Ishikawa (cell line): ENCODE measurements at regions not wholly inside any gene's neighbourhood (a gene's known extent, or its start where the extent isn't known, plus 50 kb on each side); places are given as distances from the start of the nearest gene placed in this dataset.

ENCODE experiments used
- CEBPB ChIP-seq: IDR thresholded peaks from 2 replicates; pipeline ENCODE4 v1.6.1; 2012
- CREB1 ChIP-seq: IDR thresholded peaks from 2 replicates; pipeline ENCODE4 v1.6.1; 2012; ENCODE audit warnings: low read depth
- EGR1 ChIP-seq: IDR thresholded peaks from 2 replicates; pipeline ENCODE4 v1.6.1; 2012
- EP300 ChIP-seq: IDR thresholded peaks from 2 replicates; pipeline ENCODE4 v1.6.1; 2012; ENCODE audit warnings: borderline replicate concordance
- FOXM1 ChIP-seq: IDR thresholded peaks from 2 replicates; pipeline ENCODE4 v1.6.1; 2012; ENCODE audit warnings: low read depth, borderline replicate concordance
- MAX ChIP-seq: IDR thresholded peaks from 2 replicates; pipeline ENCODE4 v1.6.1; 2012
- NFIC ChIP-seq: IDR thresholded peaks from 2 replicates; pipeline ENCODE4 v1.6.1; 2012
- RAD21 ChIP-seq: IDR thresholded peaks from 2 replicates; pipeline ENCODE4 v1.6.1; 2012; ENCODE audit warnings: low read depth
- REST ChIP-seq: IDR thresholded peaks from 2 replicates; pipeline ENCODE4 v1.6.1; 2012; ENCODE audit warnings: low read depth, mild to moderate bottlenecking
- TAF1 ChIP-seq: IDR thresholded peaks from 2 replicates; pipeline ENCODE4 v1.6.1; 2012; ENCODE audit warnings: low read depth, mild to moderate bottlenecking
- TCF12 ChIP-seq: IDR thresholded peaks from 2 replicates; pipeline ENCODE4 v1.6.1; 2012; ENCODE audit warnings: low read depth
- TEAD4 ChIP-seq: IDR thresholded peaks from 2 replicates; pipeline ENCODE4 v1.6.1; 2012
- USF1 ChIP-seq: IDR thresholded peaks from 2 replicates; pipeline ENCODE4 v1.6.1; 2012
- YY1 ChIP-seq: IDR thresholded peaks from 2 replicates; pipeline ENCODE4 v1.6.1; 2012; ENCODE audit warnings: low read depth
- ZBTB7A ChIP-seq: IDR thresholded peaks from 2 replicates; pipeline ENCODE4 v1.6.1; 2012; ENCODE audit warnings: low read depth

- TF ChIP-seq NFIC (no peak), TCF12 (no peak)
These were observed 110.4 kb upstream of the COL21A1 start for GRCh38 chr6:56357616-56358373.

- no peak for TF ChIP-seq CEBPB
- no peak for TF ChIP-seq EGR1
- no peak for TF ChIP-seq CREB1
- no peak for TF ChIP-seq REST
- TF ChIP-seq YY1 = no peak
- no peak for TF ChIP-seq MAX
- no peak for TF ChIP-seq TCF12
- TF ChIP-seq TEAD4 = no peak
- TF ChIP-seq TAF1 = no peak
These were observed 109.0 kb upstream of the COL21A1 start for GRCh38 chr6:56356426-56356825.

GRCh38 chr6:56353860-56354259 is 106.5 kb upstream of the COL21A1 start:
- TF ChIP-seq REST (no peak), RAD21 (no peak), NFIC (no peak), TAF1 (no peak), TCF12 (no peak), MAX (no peak), YY1 (no peak), CEBPB (no peak)

- TF ChIP-seq FOXM1 (no peak), YY1 (no peak), TAF1 (no peak), RAD21 (no peak), MAX (no peak), ZBTB7A (no peak), CEBPB (no peak), CREB1 (no peak), NFIC (no peak), EGR1 (no peak), TCF12 (no peak), EP300 (no peak), TEAD4 (no peak), USF1 (no peak)
These were observed 103.4 kb upstream of the COL21A1 start for GRCh38 chr6:56350628-56351260.

DNA sequence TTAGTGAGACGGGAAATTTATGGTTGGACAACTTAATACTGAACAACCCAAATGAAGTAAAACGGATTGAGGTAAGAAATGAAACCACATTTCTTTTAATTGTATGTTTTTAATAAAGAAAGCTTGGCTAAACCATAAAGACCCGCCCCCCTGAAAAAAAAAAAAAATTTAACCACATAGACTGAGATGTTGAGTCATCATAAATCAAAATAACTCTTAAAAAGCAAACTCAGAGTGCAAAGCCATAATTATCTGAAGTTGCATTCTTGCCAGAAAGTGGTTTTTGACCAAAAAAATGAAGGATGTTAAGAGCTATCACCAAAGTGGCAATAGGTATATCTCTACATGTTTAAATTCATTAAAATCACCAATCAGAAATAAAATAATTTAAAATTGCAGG is 101.8 kb upstream of the COL21A1 start:
- TF ChIP-seq NFIC = no peak
- no peak for TF ChIP-seq CREB1
- no peak for TF ChIP-seq REST
- no peak for TF ChIP-seq RAD21
- no peak for TF ChIP-seq TAF1
- no peak for TF ChIP-seq MAX
- TF ChIP-seq TEAD4 = no peak
